NB4 (cell line): ENCODE measurements at regions not wholly inside any gene's neighbourhood (a gene's known extent, or its start where the extent isn't known, plus 50 kb on each side); places are given as distances from the start of the nearest gene placed in this dataset.

Source experiments
- MAX ChIP-seq: IDR thresholded peaks from 2 replicates; pipeline ENCODE4 v1.6.1; 2011; ENCODE audit warnings: low read depth, low read length
- MYC ChIP-seq: IDR thresholded peaks from 2 replicates; pipeline ENCODE4 v1.6.1; 2011; ENCODE audit warnings: low read depth, low read length
- POLR2A ChIP-seq: IDR thresholded peaks from 2 replicates; pipeline ENCODE4 v1.6.1; 2011; ENCODE audit warnings: mild to moderate bottlenecking; ENCODE audit not compliant: insufficient read length; ENCODE audit errors: extremely low read depth
- TF ChIP-seq, protein P1 (sequence below): IDR thresholded peaks from one replicate; pipeline ENCODE4 v1.5.1; 2012; ENCODE audit warnings: low read depth, low read length

DNA sequence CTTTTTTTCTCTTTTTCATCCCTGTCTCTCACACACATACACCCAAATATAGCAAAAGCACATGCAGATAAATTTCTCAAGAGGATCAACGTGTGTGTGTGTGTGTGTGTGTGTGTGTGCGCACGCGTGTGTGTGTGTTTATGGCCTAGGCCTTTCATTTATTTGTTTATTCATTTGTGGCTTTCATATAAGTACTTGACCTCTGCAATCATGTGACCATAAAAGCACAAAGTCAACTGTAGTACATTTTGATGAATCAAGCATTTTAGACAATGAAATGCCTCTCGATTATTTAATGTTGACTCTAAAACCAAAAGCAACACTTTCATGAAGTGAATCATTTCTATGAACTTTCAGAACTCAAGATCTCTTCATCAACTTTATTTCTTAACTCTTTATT, 194.1 kb upstream of the ADGRL2 start:
- TF ChIP-seq POLR2A, result no peak
- TF ChIP-seq, protein P1, sequence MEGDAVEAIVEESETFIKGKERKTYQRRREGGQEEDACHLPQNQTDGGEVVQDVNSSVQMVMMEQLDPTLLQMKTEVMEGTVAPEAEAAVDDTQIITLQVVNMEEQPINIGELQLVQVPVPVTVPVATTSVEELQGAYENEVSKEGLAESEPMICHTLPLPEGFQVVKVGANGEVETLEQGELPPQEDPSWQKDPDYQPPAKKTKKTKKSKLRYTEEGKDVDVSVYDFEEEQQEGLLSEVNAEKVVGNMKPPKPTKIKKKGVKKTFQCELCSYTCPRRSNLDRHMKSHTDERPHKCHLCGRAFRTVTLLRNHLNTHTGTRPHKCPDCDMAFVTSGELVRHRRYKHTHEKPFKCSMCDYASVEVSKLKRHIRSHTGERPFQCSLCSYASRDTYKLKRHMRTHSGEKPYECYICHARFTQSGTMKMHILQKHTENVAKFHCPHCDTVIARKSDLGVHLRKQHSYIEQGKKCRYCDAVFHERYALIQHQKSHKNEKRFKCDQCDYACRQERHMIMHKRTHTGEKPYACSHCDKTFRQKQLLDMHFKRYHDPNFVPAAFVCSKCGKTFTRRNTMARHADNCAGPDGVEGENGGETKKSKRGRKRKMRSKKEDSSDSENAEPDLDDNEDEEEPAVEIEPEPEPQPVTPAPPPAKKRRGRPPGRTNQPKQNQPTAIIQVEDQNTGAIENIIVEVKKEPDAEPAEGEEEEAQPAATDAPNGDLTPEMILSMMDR, result no peak
- TF ChIP-seq MAX, result no peak
- TF ChIP-seq MYC, result no peak
